GM21390 (cell line): ENCODE measurements at regions not wholly inside any gene's neighbourhood (a gene's known extent, or its start where the extent isn't known, plus 50 kb on each side); places are given as distances from the start of the nearest gene placed in this dataset.
"Not testable (repeated sequence)": the region's sequence is repeated elsewhere in the genome, so short reads cannot be mapped to it uniquely, and the experiment has no call there.

Source experiments
- ATAC-seq: cut with Tn5 transposase; IDR thresholded peaks from one replicate; pipeline ENCODE4 v1.9.1; 2021; ENCODE audit not compliant: unreplicated experiment

DNA sequence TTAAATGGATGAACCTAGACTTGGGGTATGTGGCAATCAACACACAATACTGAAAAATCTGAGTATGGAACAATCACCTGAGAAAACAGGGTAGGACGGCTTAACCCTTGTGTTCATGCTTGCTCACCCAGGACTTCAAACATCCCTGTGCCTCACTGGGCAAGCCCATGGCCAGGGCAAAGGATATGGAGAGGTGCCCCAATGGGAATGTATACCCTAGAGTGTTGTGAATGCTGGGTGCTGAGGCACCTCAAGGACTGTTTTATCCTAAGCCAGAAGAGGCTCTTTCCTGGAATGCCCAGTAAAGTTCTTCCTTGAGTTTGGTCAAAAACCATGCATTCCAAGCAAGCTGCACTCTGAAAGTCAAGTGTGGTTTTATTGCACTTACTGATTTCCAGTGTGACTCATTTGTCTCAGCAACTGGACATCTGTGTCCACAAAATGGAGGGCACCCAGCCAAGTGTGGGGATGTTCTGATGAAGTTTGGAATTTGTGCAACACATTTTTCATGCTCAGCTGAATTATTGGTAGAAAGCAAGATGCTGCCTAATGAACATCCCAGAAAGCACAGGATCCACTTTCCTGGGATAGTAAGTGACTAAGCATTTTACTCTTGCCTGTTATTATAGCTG is 531.3 kb downstream of the RFC3 start:
- no peak for ATAC-seq

DNA sequence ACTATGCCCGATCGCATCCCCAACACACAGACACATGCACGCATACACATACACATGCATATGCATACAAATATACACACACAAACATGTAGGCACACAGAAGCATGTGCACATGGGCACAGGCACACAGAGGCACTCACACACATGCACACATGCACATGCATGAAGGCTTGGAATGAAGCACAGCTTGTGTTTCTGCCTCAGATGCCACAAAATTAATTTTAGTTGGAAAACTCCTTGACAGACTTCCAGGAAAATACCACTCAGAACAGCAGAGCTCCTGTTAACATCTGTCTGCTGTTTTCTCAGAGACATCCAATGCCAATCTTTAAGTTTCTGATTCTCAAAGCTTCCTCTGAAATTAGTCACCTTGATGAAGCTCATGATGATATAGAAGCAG is 532.7 kb downstream of the RFC3 start:
- no peak for ATAC-seq

DNA sequence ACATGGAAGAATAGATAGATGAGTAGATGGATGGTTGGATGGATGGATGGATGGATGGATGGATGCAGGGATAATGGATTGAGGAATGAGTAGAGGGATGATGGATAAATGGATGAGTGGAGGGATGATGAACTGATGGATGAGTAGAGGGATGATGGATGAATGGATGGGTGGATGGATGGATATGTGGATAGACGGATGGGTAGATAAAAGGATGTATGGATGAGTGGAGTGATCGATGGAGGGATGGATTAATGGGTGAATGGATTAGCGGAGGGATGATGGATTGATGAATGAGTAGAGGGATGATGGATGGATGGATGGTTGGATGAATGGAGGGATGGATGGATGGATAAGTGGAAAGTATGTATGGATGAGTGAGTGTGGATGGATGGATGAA is 533.2 kb downstream of the RFC3 start:
- no peak for ATAC-seq

DNA sequence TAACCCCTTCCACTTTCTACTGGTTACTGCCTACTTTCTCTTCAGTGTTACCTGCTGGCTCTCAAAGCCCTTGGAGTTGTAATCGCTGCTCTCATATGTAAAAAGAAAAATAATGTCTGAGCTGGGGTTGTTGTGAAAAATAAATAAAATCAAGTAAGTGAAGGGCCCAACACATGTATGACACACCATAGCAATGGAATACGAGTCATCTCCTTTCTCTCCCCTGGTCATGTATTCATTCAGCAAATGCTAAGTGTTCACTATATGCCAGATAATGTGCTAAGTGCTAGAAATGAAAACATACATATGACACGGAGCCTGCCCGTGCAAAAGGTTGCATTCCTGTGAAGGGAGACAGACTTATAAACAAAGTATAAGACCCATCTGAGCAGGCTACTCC is 535.0 kb downstream of the RFC3 start:
- ATAC-seq = no peak

DNA sequence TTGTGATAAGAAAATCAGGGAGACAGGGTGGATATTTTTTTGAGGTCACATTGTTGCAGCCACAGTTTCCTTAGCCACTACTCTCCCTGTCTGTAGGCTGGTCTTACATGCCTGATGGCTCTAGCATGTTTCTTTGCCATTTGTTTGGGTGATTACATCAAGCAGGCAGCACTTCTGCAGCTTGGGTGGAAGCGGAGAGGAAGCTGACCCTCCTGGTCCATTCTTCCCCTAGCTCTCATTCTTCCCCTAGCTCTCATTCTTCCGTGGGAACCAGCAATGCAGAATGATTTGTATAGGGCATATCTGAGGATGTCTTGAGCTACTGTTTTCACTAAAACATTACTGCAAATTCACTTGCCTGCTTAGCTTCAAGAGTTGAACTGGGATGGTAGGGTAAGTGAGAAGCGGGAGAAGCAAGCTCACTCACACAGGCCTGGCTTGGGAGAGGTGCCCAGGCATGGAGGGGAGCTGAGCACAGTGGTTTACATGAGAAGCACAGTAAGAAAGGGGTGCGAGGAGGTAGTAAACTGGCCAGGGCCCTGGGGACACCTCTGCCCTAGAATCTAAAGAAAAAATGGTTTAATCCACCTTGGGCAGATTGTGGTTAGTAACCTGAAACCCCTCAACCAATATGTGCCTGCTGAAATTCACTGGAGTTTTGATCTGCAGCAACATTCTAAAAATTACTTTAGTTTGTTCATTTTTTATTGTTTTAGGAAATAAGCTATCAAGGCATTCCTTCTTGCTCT is 538.9 kb downstream of the RFC3 start:
- ATAC-seq = no peak

DNA sequence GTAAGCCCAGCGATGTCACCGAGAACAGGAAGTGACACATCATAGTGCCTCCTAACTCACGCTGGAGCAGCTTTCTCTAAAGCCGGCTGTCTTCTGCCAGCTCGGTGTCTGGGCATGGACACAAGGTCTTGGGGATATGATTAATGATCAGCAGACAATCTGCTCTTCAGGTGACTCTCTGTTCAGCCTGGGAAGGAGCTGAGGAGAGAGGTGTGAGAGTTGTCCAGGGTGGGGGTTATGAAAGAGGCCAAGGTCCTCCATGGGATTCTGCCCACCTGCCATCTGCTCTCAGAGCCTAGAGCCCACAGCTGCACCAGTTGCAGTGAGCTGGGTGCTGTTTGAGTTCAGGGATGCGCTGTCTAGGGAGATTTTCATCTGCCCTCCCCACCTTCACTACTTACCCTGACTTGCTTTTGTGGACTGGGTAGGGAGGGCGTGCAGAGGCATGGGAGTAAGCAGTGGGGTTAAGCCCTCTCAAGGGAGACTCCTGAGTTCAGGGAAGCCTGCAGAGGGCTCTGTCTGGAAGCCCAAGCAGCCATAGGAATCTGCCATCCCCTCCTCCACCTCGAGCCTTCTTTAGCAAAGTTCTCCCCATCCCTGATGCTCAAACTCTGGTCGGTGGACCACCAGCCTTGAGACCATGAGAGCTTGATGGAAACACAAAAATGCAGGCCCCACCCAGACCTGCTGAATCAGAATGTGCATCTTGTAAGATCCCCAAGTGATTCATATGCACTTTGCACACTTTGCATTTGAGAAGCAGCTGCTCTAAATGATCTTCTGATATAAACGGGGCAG is 539.7 kb downstream of the RFC3 start:
- no peak for ATAC-seq

DNA sequence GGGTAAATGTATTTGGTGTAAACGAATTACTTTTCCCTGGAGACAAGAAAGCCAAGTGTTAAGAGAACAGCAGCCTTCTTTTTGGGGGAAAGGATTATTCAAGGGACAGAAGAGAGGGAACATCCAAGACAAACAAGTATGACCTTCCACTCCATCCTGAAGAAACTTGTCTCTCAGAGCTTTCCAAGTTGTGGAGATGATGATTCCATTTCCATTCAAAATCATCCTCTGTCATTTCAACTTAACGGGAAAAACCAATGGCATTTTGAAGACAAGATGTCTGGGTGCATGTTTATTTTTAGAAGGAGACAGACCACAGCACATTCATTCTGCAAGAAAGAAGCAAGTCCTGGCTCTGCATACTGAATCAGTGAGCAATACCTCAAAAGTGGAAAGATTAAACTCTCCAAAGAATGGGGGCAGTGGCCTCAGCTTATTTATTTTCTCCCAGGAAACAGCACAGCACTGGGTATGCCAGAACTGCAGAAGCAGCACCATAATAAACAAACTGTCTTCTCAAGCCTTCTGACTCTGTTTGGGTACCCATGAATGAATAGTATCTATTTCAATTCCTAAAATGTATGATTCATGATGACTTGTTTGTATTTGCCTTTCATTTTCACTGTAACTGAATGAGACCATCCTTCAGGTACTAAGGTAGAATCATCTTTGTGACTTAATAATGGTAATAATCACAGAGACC is 541.0 kb downstream of the RFC3 start:
- no peak for ATAC-seq

DNA sequence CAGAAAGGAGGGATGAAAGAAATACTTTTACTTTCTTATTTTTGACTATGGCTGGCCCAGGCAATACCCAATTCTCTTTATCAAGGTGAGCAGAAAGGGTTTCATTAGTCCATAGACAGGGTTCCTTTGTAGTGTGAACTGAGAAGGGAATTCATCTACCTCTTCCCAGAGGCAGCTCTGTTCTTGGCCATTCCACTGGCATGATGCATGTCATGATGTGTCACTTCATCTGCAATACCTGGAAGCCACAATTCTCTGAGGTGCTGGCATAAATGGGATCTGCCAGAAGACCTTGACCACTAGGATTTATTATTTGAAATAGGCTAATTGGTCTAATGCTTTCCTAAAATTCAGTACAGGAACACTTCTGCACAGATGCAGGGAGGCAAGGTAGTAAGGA is 542.8 kb downstream of the RFC3 start:
- ATAC-seq = no peak

DNA sequence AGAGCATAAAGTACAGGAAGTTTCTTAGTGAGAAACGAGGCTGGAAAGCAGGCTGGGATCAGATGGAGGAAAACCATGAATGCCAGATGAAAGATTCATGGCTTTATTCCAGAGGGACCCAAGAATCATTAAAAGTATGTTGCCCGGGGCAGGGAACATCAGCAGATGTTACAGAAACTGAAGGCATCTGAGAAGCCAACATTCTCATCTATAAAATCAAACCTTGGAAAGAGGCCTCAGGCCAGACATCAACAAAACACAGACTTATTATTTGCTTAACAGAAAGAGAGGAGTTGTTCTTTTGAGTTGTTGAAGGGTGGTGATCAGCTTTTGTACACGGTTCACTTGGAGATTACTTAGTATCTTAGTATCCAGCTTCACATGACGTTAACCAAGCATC is 543.6 kb downstream of the RFC3 start:
- no peak for ATAC-seq

DNA sequence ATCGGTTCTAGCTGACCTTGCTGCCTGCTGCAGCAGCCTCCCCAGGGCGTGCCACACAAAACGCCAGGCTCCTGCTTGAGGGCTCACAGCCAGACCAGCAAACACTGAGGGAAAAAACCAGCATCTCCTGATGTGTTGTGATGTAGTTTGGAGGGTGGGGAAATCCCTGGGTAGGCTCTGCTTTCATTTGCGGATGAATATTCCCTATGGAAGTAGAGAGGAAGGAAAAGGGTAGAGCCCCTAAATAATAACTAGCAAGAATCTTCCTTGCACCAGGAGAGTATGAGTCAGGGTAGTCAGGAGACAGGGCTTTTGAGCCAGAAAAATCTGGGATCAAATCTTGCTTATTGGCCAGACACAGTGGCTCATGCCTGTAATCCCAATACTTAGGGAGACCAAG is 545.3 kb downstream of the RFC3 start:
- no peak for ATAC-seq

DNA sequence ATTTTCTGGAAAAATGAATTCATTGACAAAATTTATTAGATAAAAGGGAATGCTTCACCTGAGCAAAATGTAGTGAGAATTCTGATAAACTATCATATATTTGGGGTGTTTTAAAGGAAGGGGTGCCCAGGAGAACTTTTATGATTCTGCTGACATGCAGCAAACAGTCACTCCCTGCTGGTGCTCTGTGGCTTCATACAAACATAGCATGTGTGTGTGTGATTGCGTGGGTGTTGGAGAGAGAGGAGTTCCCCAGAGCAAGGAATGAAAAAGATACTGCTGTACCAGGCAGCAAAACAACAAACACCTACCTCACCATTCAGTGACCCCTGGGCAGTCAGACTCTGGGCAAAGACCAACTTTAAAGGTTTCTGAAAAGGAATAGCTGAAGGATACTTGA is 546.7 kb downstream of the RFC3 start:
- ATAC-seq = no peak

DNA sequence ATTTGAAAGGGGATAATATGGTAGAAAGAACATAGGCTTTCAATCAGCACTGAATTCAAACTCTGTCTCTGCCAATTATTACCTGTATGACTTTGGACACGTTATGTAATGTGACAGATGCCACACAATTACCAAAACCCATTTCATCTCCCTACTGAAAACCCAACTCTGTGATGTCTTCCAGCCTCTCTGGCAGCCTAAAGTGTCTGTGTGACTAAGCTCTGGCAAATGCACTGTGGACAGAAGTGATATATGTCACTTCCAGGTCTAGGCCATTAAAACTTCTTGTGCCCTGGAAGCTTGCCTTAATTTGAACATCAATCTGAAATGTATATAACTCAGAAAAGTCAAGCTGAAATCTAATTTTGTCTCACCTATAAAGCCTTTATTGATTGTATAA is 552.0 kb downstream of the RFC3 start:
- no peak for ATAC-seq

DNA sequence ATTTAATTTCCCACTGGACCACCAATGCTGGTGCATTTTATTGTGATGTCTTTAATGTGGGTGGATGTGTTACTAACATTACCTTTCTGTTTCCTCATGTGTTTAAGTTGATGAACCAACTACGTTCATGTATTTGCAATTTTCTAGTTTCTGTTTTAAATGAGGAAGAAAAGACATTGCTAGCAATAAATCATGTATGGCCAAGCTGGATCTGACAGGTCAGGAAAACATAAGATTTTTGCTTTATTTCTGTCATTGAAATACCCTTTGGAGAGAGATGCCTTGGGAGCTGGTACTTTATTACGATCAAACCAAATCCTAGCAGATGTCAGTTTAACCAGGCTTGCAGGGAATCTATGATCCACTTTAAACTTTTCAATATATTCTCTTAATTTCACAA is 553.2 kb downstream of the RFC3 start:
- ATAC-seq = no peak

DNA sequence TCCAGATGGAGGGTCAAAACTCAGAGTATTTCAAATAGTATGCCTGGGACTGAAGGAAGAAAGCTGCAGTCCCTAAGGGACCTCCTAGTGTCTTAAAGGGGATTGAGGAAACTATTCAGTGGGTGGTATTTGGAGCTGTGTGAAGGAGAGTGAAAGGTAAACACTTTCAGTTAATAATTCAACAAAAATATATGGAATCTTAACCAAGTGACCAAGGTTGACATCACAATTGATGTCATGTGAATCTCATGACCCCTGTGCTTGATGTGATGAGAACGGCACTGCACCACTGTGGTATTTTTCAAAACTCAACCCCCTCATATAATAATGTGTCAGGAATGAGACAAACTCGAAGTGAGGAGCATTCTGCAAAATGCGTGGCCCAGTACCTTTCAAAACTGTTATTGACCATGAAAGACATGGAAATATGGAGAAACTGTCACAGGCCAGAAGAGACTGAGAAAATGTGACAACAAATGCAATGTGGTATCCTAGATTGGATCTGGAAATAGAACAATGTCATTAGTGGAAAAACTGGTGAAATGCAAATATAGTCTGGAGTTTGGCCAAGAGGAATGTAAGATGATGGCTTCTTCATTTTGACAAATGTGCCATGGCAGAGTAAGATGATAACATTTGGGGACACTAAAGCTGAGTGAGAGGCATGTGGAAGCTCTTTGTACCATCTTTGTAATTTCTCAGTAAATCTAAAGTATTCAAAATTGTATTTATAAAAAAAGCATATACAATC is 553.9 kb downstream of the RFC3 start:
- ATAC-seq = no peak

DNA sequence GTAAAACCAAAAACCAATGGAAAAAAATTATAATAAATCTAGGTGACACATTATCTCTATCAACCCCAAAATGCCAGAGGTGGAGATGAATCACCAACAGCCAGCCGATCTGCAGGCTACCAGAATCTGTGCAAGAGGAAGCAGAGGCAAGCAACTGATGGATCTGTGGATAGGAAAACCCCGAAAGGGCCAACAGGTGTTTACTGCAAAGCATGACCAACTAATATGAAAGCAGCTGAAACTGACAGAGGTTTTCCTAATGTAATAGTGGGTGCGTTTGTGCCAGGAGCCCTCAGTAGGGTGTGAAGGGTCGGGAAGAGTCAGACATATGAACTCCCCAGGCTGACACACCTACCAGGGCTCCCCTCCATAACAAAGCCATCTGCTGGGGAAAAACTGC is 554.6 kb downstream of the RFC3 start:
- ATAC-seq = no peak

DNA sequence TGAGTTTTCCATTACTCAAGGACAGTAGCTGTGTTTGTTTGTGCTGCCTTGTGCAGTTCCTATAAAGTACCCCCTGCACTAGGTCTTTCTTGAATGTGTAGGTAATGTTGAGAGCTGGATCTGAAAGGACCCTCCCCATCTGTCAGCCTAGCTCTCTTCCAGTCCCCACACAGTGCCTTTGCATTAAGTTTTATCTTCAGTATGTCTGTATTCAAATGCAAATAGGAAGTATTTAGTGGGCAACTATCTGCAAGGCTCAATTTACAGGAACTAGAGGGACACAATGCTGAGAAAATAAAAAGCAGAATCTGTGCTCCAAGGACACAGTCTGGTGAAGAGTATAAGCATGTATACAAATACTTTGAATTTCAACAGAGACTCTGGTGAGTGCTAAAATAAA is 558.5 kb downstream of the RFC3 start:
- no peak for ATAC-seq

DNA sequence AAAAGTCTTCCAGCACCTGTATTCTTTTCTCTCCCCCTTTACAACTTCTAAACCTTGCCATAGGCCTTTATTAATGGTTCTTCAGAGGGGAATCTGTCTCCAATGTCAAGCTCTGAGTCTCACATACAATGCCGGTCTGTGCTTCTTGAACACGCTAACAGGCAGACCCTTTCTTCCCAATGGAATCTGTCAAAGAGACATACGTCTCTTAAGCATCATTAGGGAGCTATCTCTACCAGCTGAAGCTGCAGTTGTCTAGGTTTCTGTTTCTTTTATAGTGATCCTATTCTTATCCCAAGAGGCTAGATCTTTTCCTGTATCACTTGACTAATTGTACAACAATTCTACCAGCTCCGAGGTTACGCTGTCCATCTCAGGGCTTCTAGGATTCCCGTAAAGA is 560.8 kb upstream of the NBEA start:
- ATAC-seq = no peak

DNA sequence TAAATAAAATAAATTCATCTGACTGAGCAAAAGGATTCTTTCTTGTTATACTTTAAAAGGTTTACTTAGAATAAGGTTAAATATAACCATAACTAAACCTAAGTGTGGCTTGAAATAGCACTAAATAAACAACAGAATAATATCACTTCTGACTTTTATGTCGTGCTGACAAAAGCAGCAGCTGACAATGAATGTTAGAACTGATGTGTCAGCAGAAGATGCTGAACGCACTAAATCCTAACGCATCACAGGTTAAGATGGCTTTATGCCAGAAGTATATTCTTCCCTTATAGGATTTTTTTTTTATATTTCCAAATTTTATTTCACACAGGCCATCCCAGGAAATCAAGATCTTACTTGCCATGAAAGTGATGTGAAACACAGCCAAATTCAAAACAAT is 558.3 kb upstream of the NBEA start:
- no peak for ATAC-seq

DNA sequence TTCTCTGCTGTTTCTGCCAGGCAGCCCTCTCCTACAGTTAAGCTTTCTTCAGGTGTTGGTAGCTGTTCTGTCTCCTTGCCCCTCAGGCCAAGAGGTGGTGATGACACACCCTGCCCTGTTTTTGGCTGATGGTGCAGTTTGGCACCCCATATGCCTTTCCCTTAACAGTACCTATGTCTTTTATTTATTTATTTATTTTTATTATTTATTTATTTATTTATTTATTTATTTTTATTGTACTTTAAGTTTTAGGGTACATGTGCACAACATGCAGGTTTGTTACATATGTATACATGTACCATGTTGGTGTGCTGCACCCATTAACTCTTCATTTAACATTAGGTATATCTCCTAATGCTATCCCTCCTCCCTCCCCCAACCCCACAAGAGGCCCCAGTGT is 555.8 kb upstream of the NBEA start:
- ATAC-seq = not testable (repeated sequence)

DNA sequence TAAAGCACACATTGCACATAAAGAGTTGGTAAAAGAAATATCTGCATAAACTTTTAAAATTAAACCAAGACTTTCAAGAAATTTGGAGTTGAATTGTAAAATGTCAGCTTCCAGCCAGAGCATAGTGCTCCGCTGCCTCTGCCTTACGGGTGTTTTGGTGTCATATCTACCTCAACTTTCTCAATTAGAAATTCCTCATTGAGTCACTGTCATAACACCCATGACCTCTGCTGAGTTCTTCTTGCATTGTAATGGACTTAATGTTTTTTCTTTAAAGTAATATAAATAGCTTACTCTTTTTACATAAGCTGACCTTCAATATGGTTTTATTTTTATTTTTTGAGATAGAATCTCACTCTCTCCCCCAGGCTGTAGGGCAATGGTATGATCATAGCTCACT is 551.0 kb upstream of the NBEA start:
- no peak for ATAC-seq

DNA sequence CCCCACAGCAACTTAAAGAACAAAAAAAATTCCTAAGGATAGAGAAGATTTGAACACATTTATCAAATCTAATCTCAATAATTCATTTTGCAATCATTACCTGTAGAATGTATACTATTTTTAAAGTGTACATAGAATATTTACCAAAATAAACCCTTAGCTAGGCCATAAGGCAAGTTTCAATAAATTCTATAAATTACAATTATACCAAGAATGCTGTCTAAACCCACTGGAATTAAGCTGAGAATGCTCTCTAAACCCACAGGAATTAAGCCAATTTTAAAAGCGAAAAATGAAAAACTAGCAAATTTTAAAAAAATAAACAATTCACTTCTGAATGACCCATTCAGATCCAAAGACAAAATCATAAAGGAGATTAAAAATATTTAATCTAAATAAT is 540.4 kb upstream of the NBEA start:
- no peak for ATAC-seq
